Tibial artery (tissue), 4 donors: ENCODE measurements at regions not wholly inside any gene's neighbourhood (a gene's known extent, or its start where the extent isn't known, plus 50 kb on each side); places are given as distances from the start of the nearest gene placed in this dataset.

Experiments used
- DNase-seq, 2 donors: peaks; one replicate each; pipeline ENCODE4 v3.0.0-alpha.2; 2019
- H3K27ac ChIP-seq, 2 donors: fragments of 200-600 bp; sonication (generic) in 1 of 2; 1 replicate in 1 of 2; 2 replicates in 1 of 2; pipeline ENCODE4 v1.5.1; 2018 to 2019; ENCODE audit warnings: mild to moderate bottlenecking in 1 of 2
- H3K27me3 ChIP-seq, 2 donors: fragments of 200-600 bp; sonication (generic) in 1 of 2; one replicate each; pipeline versions ENCODE4 v1.5.1 to v1.6.0; 2016 to 2019
- H3K36me3 ChIP-seq, 3 donors: fragments of 200-600 bp; sonication (generic) in 2 of 3; one replicate each; pipeline ENCODE4 v1.5.1; 2016 to 2019; ENCODE audit warnings: mild to moderate bottlenecking in 2 of 3
- H3K4me1 ChIP-seq, 4 donors: fragments of 200-600 bp; sonication (generic) in 2 of 4; 1 replicate in 3 of 4; 2 replicates in 1 of 4; pipeline ENCODE4 v1.5.1; 2016 to 2019
- H3K4me3 ChIP-seq, 2 donors: fragments of 200-600 bp; sonication (generic) in 1 of 2; 1 replicate in 1 of 2; 2 replicates in 1 of 2; pipeline ENCODE4 v1.5.1; 2018 to 2019; ENCODE audit warnings: mild to moderate bottlenecking in 2 of 2
- H3K9me3 ChIP-seq, 3 donors: fragments of 200-600 bp; sonication (generic) in 1 of 3; one replicate each; pipeline ENCODE4 v1.5.1; 2016 to 2019
- intact Hi-C: fragments of 100-400 bp; cut with DNase I; formaldehyde crosslinking; loops from one replicate; pipeline ENCODE4 v1.15.0; 2023; ENCODE audit warnings: low total_unique reads
- TF ChIP-seq, protein P1 (sequence below), 2 experiments: fragments of 200-600 bp in 1 of 2; fragments of 450-650 bp in 1 of 2; IDR thresholded peaks; one replicate each; pipeline ENCODE4 v1.5.1; 2017 to 2019; ENCODE audit warnings: antibody characterized with exemption in 2 of 2, mild to moderate bottlenecking in 1 of 2, moderate library complexity in 1 of 2

- H3K27me3 ChIP-seq, result no peaks in the 10 kb centered on the region
- no peaks in the 10 kb centered on the region for H3K9me3 ChIP-seq
- H3K4me3 ChIP-seq, result no peak overlapping the region
- peaks cover 0 to 50% (median 30%) of the 10 kb centered on the region in 4 donors for H3K4me1 ChIP-seq
- intact Hi-C loops, result loop anchor here (5.0 kb wide), 2 partner anchors 35 to 155 kb away; no protein-coding TSS in a partner anchor
- no peaks in the 10 kb centered on the region for H3K36me3 ChIP-seq
- TF ChIP-seq, protein P1, sequence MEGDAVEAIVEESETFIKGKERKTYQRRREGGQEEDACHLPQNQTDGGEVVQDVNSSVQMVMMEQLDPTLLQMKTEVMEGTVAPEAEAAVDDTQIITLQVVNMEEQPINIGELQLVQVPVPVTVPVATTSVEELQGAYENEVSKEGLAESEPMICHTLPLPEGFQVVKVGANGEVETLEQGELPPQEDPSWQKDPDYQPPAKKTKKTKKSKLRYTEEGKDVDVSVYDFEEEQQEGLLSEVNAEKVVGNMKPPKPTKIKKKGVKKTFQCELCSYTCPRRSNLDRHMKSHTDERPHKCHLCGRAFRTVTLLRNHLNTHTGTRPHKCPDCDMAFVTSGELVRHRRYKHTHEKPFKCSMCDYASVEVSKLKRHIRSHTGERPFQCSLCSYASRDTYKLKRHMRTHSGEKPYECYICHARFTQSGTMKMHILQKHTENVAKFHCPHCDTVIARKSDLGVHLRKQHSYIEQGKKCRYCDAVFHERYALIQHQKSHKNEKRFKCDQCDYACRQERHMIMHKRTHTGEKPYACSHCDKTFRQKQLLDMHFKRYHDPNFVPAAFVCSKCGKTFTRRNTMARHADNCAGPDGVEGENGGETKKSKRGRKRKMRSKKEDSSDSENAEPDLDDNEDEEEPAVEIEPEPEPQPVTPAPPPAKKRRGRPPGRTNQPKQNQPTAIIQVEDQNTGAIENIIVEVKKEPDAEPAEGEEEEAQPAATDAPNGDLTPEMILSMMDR (IDR thresholded peaks at IDR 0.05), result peak; percentile 79 to 90
- H3K27ac ChIP-seq, result no peak overlapping the region
- peak in 1 of 2 donors; percentile 43 for DNase-seq
Observed at GRCh38 chr1:39102537-39103327, 76.6 kb downstream of the NDUFS5 start.

GRCh38 chr1:39103328-39104157 is 77.4 kb downstream of the NDUFS5 start:
- DNase-seq, result no peak
- intact Hi-C loops, result loop anchor here (5.0 kb wide), 2 partner anchors 34 to 154 kb away; no protein-coding TSS in a partner anchor
- Histone ChIP-seq H3K27ac (peak overlapping the region; percentile 87 to 92), H3K9me3 (no peaks in the 10 kb centered on the region), H3K4me1 (peaks cover 0 to 53% (median 37%) of the 10 kb centered on the region in 4 donors), H3K4me3 (no peak overlapping the region), H3K27me3 (no peaks in the 10 kb centered on the region), H3K36me3 (no peaks in the 10 kb centered on the region)
- TF ChIP-seq, protein P1 (IDR thresholded peaks at IDR 0.05), result no peak

DNA sequence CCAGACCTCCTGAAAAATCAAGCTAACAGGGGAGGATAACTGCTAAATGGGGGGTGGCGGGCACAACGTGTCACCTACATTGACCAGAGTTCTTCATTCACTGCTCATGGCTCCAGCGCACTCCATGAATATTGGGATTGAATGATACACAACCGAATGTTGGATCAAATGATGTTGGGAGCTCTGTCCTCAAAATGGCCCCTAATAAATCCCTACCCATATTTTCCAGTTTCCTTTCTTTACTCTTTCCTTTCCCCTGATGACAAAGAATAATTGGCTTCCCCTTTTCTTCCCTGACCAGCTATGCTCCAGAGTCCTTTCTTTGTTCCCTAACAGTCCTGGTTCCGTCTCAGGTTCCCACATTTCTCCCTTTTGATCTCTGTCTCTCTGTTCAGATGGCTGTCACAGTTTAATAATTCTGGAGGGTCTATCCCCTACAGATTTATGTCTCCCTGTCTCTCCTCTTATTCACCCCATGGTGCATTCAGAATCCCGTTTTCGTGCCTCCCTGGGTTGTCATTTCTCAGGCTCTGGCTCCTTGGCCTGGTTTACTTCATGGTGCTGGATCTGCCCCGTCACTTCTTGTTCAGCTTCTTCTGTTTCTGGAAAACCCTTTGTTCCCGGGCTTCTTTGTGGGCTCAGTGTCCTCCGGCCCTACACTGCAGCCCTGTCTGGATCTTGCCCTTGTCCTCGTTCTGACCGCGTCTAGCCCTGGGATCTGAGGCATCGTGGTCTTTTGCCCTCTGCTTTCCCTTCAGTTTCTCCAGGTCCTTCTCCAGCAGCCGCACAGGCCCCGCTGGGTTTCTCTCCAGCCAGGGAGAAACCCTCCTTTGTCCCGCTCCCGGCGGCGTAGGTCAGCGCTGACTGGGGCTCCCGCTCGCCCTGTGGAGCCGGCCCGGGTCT is 78.3 kb downstream of the NDUFS5 start:
- Histone ChIP-seq H3K9me3 (no peaks in the 10 kb centered on the region), H3K36me3 (no peaks in the 10 kb centered on the region), H3K4me3 (peak overlapping the region; percentile 61 to 72), H3K27ac (peak overlapping the region; percentile 87 to 92), H3K4me1 (peaks cover 0 to 57% (median 44%) of the 10 kb centered on the region in 4 donors), H3K27me3 (no peaks in the 10 kb centered on the region)
- intact Hi-C loops, result loop anchor here (5.0 kb wide), 4 partner anchors 33 to 303 kb away; no protein-coding TSS in a partner anchor
- peak in 1 of 2 donors; percentile 35 for DNase-seq
- TF ChIP-seq, protein P1 (IDR thresholded peaks at IDR 0.05), result no peak

- intact Hi-C loops, result loop anchor here (5.0 kb wide), 2 partner anchors 87 to 302 kb away; no protein-coding TSS in a partner anchor
- peaks cover 0 to 61% (median 51%) of the 10 kb centered on the region in 4 donors for H3K4me1 ChIP-seq
- H3K27ac ChIP-seq, result peak overlapping the region; percentile 87 to 92
Observed at GRCh38 chr1:39105061-39105840, 79.1 kb downstream of the NDUFS5 start.

More at GRCh38 chr1:39105061-39105840, 79.1 kb downstream of the NDUFS5 start:
- DNase-seq, result peak; percentile 77 to 91
- Histone ChIP-seq H3K36me3 (no peaks in the 10 kb centered on the region), H3K9me3 (no peaks in the 10 kb centered on the region), H3K4me3 (peak overlapping the region; percentile 61 to 72), H3K27me3 (no peaks in the 10 kb centered on the region)
- TF ChIP-seq, protein P1 (IDR thresholded peaks at IDR 0.05), result no peak
